KBM-7 (cell line): ENCODE measurements at regions not wholly inside any gene's neighbourhood (a gene's known extent, or its start where the extent isn't known, plus 50 kb on each side); places are given as distances from the start of the nearest gene placed in this dataset.
"Not testable (repeated sequence)": the region's sequence is repeated elsewhere in the genome, so short reads cannot be mapped to it uniquely, and the experiment has no call there.

Experiments
- DNase-seq: peaks from one replicate; pipeline ENCODE4 v3.0.0-alpha.2; 2015
- in situ Hi-C: fragments of 300-500 bp; cut with MboI; formaldehyde crosslinking; loops from 2 replicates; pipeline ENCODE4 v1.14.3; 2020; ENCODE audit warnings: low sequenced_read_pairs, low pct_unique_long_range_greater_than_20kb, mixed read lengths

DNA sequence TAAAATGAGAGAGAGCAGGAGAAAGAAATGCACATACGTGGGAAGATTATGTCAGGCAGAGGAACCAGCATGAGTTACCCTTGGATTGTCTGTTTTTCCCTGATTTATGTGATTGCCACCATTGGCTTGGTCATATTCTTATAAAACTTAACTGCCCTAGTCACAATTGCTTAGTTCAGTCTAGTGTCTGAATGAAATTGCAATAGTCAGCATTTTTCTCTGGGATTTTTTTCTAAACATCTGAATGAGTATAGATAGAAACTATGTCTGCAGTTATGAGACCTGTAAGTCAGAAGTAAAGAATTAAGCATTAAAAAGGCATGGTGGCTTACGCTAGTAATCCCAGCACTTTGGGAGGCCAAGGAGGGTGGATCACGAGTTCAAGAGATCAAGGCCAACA, 889.8 kb downstream of the PLA2G4A start:
- in situ Hi-C loops, result no loop called here
- DNase-seq, result no peak

DNA sequence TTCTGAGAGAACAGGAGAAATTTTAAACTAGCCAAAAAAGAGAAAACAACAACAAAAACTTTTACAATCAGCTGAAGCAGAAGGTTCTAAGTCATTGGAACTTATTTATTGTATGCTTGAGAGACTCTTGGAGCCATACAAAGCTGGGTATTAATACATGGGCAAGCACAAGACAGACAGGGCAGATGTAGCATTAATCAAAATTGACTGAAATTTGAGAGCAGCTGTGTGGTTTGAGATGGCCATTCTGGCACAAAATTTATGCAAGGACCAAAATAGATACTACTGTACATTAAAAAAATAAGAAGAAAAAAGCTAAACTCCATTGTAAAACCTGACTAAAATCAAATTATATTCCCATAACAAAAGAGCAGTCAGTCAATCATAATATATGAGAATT, 892.5 kb downstream of the PLA2G4A start:
- DNase-seq, result no peak
- in situ Hi-C loops, result no loop called here

DNA sequence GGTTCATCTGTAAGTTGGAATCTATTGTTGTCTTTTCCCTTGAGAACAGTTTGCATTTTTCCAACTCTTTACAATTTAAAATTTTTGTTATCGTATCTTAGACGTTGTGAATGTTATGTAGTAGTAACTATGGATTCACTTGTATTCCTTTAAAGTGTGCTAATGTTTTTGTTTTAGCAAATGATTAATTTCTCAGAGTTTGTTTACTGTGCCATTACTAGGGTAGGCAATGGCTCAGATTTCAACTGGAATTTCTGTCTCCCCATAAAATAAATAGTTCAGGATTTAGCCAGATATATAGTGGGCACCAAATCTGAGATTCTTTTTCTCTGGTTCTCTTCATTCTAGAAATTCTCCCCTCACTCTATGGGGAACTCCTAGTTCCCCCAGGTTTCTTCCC, 896.5 kb downstream of the PLA2G4A start:
- in situ Hi-C loops, result no loop called here
- DNase-seq, result no peak

DNA sequence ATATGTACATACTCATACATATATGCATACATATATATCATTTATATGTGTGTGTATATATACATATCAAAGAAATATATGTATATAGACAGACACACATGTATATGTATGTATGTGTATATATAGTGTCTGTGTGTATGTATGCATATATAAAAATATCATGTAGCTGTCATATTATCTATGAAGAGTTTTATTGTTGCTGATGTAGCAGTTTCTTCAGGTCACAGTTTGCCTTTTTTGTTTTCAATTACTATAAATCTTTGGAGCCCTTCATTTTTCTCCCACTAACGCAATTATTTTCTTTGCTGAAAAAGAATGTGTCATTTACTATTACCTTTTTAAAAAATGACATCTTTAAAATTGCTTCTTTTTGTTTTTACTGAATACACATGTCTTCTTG, 904.5 kb downstream of the PLA2G4A start:
- no peak for DNase-seq
- in situ Hi-C loops, result no loop called here

DNA sequence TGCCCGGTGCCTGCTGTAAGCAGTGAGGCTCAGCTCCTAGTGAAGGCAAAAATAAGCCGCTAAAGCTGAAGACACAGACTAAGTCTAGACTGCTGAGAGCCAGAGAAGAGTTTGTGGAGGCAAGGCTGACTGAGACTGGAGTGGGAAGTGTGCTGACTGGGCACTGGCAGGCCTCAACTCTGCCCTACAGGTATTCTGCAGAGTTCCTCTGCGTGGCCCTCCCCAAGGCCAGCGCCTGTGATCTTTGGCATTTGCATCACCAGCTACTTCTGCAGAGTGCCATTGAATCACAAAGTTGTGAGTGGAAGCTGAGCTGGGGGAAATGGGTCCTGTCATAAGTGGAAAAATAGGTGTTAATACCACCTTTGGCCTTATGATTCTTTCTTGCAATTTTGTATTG, 905.7 kb downstream of the PLA2G4A start:
- in situ Hi-C loops, result no loop called here

DNA sequence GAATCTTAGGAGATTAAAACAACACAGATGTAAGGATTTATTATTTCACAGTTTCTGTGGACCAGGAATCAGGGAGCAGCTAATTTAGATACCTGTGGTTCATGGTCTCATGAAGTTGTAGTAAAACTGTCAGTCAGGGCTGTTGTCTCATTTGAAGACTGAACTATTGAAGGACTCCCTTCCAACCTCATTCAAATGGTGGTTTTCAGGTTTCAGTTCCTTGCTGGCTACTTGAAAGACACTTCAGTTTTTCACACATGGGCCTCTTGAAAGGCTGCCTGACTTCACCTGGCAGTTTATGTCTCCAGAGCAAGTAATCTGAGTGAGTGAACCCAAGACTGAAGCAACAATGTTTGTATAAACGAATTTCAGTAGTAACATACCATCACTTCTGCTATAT, 915.9 kb downstream of the PLA2G4A start:
- no peak for DNase-seq
- in situ Hi-C loops, result no loop called here

More for the DNA sequence above, 905.7 kb downstream of the PLA2G4A start:
- no peak for DNase-seq

DNA sequence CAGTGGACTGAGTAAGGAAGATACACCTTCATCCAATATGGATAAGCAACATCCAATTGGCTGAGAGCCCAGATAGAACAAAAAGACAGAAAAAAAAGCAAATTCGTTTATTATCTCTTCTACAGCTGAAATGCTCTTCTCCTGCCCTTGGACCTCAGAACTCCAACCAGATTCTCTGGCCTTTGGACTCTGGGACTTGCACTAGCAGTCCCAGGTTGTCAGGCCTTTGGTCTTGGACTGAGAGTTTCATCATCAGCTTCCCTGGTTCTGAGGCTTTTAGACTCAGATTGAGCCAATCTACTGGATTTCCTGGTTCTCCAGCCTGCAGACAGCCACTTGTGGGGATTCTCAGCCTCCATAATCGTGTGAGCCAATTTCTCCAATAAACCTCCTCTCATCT, 926.8 kb downstream of the PLA2G4A start:
- in situ Hi-C loops, result no loop called here
- DNase-seq, result no peak

DNA sequence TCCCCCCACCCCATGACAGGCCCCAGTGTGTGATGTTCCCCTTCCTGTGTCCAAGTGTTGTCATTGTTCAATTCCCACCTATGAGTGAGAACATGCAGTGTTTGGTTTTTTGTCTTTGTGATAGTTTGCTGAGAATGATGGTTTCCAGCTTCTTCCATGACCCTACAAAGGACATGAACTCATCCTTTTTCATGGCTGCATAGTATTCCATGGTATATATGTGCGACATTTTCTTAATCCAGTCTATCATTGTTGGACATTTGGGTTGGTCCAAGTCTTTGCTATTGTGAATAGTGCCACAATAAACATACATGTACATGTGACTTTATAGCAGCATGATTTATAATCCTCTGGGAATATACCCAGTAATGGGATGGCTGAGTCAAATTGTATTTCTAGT, 927.9 kb downstream of the PLA2G4A start:
- DNase-seq, in situ Hi-C loops: not testable (repeated sequence)

DNA sequence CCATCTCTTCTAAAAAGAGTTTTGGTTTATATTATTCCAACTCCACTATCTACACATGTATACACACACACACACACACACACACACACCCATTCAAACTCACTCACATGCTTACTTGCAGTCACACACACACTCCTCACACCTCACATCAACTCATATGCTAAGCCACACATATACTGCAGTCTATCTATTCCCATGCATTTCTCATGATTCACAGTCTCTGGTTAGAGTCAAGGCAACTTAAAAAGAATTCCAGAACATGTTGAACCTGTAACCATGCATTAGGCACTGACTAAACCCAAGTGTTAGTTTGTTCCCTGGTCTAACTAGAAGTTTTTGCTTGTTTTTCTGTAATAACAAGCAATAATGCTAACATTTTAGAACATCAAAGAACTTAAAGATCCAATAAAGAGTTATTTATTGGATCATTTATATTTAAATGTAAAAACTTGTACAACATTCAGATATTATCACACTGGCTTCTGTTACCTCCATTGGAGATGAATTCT, 931.1 kb downstream of the PLA2G4A start:
- in situ Hi-C loops, result no loop called here

DNA sequence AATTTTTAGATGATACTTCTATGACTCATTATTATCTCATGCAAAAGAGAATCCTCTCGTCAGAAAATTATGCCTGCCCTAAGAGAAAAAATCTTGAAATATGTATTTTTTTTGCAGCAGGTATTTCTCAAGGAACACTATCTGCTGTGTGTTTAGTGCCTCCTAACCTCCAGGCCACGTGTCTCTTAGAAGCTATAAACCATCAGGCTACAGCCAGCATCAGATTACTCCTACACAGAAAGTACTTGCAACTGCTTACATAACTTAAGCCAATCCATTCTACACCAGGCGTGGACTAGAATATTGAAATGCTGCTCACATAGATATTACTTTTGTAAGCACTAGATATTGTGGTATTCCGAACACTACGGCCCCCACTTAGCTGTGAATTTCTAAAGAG, 933.4 kb downstream of the PLA2G4A start:
- in situ Hi-C loops, result no loop called here

More for the DNA sequence above, 931.1 kb downstream of the PLA2G4A start:
- DNase-seq, result no peak

DNA sequence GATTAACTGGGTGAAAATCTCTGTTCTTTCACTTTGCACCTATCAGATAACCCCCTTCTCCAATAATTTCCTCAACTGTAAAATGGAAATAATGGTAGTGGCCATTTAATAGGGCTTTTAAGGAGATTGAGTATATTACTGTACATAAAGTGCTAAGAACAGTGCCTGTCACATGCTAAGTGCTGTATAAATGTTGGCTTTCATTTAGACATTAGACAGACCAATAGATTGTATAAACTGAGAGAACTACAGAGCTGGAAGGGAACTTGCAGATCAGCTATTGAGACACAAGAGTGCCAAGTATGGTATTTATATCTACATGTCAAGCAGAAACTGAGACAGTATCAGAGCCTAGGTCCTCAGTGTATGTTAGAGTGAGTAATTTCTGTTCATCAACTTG, 934.7 kb downstream of the PLA2G4A start:
- in situ Hi-C loops, result no loop called here

More for the DNA sequence above, 933.4 kb downstream of the PLA2G4A start:
- DNase-seq, result no peak

DNA sequence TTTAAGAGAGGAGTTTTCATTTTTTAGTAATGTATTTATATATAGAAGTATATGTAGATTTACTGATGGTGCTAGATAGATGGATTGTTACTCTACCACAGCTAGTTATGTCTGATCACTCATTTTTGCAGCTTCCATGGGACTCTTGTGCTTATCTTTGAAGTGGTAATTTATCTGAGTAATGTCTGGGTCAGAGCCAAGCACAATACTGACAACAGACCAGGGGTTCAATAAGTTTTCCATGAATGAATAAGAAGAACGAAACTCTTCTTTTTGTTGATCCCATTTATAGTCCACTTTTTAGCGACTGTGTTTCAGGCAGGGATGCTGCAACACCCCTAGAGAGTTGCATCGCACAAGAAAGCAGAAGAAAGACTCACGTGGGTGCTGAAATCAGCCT, 935.2 kb downstream of the PLA2G4A start:
- in situ Hi-C loops, result no loop called here
- DNase-seq, result no peak

More for the DNA sequence above, 934.7 kb downstream of the PLA2G4A start:
- no peak for DNase-seq

DNA sequence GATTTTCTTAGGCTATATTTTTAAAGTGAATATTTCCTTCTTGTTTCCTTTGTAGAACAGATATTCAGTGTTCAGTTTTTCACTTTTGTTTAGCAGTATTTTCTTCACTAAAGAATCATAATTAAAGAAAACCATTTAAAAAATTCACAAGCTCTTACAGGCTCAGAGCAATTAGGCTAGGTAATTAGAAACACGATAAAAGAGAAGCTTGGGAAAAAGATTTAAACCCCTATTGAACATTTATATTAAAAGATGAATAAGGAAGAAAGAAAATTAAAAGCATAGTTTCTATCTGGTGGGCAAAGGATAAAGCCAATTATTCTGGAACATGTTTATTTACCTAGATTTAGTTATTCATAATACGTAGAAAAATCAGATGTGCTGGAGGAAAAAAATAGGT, 942.6 kb downstream of the PLA2G4A start:
- in situ Hi-C loops, result no loop called here
- DNase-seq, result no peak

DNA sequence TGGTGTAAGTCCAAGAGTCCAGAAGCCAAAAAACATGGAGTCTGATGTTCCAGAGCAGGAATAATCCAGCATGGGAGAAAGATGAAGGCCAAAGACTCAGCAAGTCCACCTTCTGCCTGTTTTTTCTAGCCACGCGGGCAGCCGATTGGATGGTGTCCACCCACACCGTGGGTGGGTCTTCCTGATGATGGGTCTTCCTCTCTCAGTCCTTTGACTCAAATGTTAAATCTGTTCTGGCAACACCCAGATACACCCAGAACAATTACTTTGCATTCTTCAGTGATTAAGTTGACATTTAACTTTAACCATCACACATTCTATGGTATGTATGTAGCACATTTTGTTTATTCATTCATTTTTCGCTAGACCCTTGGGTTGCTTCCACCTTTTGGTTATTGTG, 944.4 kb downstream of the PLA2G4A start:
- in situ Hi-C loops, result no loop called here
- no peak for DNase-seq

DNA sequence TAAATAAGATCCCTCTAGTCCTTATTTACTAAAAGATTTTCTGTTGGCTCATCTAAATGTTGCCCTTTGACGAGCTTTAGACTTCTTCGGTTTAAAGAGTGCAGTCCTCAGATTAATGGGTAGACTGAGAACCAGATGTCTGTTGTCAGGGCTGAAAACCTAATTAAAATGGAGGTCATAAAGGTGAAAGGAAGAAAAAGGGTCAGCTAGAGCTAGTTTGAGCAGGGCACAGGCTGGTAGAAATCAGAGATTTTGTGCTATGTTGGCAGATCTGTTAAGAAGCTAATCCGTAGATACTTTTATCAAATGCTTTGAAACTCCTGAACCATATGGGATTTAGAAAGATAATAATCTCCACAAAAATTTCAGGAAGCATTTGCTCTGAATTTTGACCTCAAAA, 959.0 kb downstream of the PLA2G4A start:
- no peak for DNase-seq
- in situ Hi-C loops, result no loop called here

DNA sequence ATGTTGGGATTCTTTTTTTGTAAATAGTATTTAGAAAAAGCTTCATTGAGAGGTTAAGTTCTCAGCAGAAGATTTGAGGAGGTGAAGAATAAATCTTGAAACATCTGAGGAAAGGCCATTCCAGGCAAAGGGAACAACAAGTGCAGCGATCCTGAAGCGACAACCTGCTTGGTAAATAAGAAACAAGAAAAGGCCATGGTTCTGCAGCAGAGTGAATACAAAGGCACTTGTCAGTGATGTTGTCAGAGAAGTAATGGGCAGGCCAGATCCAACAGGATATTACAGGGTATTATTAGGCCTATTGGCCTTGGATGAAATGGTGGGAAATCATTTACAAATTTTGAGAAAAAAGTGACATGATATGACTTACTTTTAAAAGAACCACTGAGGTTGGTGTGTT, 960.0 kb downstream of the PLA2G4A start:
- in situ Hi-C loops, result no loop called here
- DNase-seq, result no peak

DNA sequence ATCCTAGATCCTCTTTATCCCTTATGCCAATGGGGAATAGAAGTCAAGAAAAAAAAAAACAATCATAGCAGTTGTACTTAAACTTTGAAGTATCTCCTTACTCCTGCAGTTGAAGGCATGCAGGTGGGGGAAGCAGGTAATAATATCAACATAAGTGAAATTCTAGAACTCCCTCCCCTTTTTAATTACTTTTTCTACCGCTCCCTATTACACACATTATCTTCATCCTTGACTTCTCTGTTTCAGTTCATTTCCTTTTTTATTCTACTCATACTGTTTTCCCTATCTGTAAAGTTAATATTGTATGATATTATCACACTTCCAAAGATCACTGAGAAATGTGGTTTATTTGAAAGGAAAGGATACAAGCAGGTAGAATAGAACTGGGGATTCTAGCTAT, 962.0 kb downstream of the PLA2G4A start:
- no peak for DNase-seq
- in situ Hi-C loops, result no loop called here

DNA sequence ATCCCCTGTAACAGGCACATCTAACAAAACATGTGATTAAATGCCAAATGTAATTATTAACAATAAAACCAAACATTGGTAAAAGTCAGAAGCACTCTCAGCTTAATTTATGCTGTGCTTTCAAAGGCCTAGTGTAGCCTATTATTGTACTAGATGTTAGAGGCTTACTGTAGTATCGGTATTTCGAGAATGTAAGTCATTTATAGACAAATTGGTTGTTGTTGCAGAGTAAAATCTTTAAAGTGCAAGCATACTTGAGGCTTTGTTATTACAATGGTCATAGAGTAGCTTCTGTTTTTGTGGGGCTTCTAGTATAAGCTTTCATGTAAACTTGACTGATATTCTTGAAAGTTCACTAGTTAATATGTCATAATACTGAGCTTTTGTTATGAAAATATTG, 965.8 kb downstream of the PLA2G4A start:
- DNase-seq, result no peak
- in situ Hi-C loops, result no loop called here

DNA sequence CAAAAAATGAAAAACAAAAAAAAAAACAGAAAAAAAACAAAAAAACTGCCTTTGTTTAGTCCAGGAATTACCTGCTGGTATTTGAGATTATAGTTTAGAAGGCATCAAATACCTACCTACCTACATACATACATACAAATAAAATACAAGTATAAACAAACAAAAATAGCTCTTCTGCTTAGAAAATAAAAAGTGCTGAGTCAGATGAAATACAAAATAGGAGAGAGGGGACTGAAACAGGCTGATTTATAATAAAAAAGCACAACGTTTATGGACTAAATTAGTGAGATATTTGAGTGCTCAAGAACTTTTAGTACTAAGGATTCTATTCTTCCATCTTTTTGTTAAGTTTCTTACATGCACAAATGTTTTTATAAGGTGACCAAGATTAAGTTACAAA, 980.8 kb downstream of the PLA2G4A start:
- in situ Hi-C loops, result no loop called here
- DNase-seq, result no peak

DNA sequence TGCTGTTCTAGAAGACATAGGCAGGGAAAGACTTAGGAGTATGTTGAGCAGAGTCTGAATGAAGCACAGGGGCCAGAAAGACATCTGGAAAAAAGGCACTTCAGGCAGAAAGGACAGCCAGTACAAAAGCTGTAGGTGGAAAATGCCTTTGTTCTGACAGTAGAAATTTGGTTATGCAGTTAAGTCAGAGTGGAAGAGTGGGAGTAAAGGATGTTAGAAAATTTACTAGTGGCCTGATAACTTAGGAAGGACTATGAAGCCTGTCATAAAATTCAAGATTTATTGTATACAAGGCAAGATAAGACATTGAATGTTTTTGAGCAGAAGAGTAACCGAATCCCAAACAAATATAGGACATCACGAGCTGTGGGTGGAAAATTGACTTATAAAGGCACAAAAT, 987.9 kb downstream of the PLA2G4A start:
- in situ Hi-C loops, result no loop called here
- DNase-seq, result no peak

DNA sequence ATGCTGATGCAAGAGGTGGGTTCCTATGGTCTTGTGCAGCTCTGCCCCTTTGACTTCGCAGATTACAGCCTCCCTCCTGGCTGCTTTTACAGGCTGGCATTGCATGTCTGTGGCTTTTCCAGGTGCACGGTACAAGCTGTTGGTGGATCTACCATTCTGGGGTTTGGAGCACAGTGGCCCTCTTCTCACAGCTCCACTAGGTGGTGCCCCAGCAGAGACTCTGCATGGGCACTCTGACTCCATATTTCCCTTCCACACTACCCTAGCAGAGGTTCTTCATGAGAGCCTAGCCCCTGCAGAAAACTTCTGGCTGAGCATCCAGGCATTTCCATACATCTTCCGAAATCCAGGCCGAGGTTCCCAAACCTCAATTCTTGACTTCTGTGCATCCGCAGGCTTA, 989.0 kb downstream of the PLA2G4A start:
- in situ Hi-C loops, result no loop called here
- DNase-seq, result no peak

DNA sequence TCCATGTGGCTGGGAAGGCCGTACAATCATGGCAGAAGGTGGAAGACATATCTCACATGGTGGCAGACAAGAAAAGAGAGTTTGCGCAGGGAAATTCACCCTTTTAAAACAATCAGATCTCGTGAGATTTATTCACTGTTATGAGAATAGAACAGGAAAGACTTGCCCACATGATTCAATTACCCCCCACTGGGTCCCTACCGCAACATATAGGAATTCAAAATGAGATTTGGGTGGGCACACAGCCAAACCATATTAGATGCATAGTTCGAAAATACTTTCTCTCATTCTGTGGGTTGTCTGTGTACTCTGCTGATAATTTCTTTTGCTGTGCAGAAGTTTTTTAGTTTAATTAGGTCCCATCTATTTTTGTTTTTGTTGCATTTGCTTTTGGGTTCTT, 990.3 kb downstream of the PLA2G4A start:
- in situ Hi-C loops, result no loop called here
- no peak for DNase-seq
